ENCODE measurements at regions not wholly inside any gene's neighbourhood (a gene's known extent, or its start where the extent isn't known, plus 50 kb on each side); places are given as distances from the start of the nearest gene placed in this dataset.
"Not testable (repeated sequence)": the region's sequence is repeated elsewhere in the genome, so short reads cannot be mapped to it uniquely, and the experiment has no call there.

DNA sequence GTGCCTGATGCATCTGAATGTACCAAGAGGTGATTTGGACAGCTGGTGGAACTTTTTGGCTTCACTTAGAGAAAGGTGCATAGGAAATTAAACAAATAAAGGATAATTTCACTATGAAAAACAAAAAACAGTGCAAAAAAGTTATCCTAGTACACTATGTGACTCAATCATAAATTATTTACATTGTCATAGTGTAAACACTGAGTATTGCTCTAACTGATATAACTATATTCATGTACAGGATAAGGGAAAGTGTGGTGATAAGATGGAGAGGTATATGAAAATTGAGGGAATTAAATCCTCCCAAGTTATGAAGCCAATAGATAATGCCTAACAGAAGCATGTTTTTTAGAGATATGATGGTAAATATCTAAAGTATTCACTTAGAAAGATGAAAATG is 50.2 kb upstream of the CPNE4 start:
- DNase-seq: no peak

DNA sequence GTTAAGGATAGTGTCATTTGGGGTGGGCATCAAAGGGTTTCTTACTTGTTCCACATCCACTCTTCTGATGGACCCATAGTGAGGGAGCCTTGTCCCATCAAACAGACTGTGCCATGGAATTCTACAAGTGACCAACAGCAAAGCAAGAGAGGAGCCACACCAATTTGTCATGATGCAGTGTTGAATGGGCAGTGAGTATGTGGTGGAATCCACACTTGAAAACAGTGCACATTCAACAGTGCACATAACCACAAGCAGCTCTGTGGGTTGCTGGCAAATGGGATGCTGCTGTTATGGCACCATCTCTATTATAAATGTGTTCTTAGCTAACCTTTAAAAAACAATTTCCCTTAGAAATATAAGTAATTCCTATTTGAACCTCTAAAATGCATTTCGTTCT is 52.5 kb upstream of the CPNE4 start:
- DNase-seq: no peak

DNA sequence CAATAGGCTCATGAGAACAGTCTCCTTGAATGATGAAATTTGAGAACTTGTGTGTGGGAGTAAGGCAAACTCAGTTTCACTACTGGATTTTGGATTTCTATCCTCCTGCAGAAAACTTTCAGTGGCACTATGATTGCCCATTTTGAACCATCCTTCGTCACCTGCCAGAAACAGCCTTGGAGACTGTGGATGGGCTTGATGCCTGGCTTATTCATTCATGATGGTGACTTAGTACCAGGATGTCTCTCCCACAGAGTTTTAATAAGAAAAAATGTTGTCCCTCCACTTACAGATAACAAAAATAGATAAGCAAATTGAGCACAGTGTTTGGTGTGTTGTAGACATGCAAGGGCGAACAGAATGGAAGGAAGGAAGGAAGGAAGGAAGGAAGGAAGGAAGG is 53.5 kb upstream of the CPNE4 start:
- no peak for DNase-seq

DNA sequence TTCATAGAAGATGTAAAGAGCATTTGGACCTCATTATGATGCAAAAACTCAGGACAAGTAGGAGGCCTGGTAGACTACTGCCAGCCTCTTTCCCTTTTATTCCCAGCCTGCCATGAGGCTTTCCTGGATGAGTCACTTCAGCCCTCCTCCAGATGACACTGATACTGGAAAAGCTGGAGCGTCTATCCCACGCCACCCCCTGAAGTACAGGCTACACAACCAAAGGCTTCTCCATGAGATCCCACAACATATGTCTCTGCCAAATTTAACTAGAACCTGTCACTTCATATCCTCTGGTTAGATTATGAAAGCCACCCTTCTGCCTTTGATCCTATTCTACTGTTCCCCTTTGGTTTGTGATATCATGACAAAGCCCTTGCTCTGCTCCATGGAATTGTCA is 56.1 kb upstream of the CPNE4 start:
- no peak for DNase-seq

DNA sequence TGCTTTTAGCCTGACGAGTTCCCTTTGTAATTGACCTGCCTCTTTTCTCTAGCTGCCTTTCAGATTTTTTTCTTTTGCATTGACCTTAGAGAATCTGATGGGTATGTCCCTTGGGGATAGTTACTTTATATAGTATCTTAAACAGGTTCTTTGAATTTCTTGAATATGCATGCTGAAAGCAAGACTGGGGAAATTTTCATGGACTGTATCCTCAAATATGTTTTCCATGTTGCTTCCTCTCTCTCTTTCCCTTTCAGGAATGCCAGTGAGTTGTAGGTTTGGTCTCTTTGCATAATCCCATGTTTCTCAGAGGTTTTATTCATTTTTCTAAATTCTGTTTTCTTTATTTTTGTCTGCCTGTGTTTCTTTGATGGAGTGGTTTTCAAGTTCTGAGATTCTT is 81.8 kb upstream of the CPNE4 start:
- DNase-seq: no peak

DNA sequence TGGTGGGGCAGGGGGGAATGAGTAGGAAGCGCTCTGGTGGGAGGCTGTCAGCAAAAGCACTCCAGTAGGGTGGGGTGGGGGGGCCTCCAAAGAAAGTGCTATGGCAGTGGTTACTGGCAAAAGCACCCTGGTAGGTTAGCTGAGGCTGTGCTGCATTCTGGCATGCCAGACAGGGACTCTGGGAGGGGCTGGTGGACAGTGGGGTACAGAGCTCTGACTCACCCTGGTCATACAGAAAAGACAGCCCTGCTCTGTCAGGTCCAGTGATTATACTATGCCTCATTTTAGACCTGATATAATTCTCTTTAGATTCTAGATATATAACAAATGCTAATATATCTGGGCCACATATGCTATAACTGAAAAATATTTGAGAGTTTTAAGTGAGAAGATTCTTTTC is 82.8 kb upstream of the CPNE4 start:
- DNase-seq: no peak

DNA sequence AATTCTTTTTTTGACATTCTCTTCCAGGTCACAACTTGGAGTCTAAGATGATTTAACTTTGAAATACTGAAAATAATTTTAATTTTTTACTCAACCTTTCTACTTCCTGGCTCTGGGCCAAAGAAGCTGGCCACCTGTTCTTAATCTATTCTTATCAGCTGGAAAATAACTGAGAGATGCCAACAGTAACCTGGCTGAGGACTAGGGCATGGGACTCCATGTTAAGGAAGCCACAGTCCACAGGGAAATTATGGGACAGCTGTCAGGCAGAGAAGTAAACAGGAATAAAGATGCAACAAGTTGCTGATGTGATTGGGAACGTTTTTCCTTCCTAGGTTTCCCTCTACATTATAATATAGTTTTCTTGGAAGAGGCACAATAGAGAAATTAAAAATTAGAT is 84.7 kb upstream of the CPNE4 start:
- DNase-seq: no peak

DNA sequence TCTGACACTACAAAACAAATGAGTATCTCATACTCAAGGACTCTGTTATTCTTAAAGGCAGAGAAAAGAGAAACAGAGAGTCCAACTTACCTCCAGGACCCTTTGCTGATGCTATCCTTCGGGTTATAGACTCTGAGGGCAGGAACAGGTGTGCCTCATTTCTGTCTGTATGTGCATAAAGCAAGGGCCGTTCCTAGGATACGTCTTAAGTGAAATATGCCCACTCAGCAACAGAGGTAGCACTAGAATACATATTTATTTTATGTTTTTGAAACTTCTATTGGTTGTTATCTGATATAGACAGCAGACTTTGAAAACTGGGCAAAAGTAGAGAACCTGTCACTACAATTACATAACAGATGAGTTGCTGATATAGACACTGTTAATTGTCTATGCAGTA is 89.3 kb upstream of the CPNE4 start:
- no peak for DNase-seq

DNA sequence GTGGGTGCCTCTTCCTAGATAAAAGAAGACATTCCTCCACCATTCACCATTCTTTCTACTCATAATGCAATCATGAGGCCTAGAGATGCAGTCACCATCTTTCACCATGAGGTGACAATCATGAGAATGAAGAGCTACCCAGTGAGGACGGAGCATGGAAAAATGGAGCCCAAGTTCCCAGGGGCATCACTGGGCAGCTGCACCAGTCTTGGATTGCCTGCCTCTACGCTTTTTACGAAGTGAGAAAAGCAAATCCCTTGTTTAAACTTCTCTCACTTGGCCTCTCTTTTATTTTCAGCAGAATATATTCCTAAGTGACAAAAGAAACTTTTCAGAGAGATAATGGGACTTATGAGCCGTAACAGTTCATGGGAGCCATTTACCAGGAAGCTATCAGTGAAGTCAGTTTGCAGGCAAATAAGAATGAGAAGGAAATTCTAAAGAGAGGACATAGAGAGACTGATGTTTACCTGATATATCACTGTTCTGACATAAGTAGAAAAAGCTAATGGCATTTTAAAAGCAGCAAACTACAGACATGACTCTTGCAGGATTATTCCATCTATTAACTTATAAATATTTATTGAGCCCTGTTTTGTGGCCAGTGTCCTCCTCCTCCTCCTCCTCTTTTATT is 90.0 kb upstream of the CPNE4 start:
- DNase-seq: no peak

DNA sequence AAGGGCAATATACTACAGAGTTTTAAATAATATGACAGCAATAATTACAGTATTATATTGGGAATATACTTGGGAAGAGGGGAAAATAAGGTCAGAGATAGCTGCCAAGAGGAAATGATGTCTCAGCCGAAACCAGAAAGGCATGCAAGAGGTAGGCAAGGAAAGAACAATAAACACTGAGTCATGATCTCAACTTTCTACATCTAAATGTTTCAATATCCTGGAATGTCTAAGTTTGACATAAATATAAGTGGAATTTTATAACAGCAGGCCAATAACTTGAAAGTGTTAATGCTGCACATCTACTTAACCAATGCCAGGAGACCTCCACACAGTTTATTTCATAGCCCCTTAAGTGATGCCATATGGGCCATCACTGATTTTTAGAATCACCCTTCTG is 99.8 kb upstream of the CPNE4 start:
- DNase-seq: no peak

DNA sequence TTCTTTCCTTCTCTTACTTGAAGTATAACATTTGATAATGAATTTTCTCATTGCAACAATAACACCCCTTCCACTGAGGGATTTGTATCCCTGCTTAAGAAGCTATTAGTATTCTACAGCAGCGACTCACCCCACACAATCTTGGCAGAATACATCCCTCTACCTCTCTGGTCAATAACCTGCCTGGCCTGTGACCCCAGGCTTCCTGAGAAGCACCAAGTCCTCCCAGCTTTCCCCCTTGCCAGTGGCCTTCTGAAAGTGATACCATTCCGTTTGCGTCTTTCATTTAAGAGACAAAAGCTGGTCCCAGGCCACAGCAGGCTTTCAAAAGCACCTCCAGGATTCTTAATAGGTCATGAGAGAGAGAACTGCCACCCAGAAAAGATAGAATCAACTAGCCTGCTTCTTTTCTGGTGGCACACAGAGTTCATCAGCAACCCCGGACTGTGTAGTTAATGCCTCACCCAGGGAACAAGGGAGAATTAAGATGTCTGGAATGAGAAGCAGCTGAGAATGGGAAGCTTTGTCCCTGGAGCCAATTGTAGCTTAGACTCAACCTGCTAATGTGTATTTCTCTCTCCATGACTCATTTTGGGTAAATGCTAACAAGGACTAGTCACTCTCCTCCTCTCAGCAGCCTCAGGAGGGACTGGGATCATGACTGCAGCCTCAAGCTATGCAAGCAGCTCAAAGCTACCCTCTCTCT is 101.0 kb upstream of the CPNE4 start:
- DNase-seq: no peak

DNA sequence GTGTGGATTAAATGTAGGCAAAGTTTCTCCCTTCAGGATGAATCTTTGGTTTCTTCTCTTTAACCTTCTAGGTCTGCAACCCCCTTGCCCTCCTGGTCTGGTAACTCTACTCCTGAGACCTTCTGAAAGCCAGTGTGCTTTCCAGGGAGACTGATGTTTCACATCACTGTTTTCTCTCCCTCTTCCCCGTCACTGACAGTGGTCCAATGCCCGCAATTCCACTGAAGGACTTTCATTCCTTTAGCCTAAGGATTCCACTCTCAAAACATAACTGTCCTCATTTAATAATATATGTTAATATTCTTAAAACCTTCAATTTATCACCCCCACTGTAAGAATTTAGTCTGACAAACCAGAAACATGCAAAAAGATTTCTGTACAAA is 101.5 kb upstream of the CPNE4 start:
- DNase-seq: no peak

DNA sequence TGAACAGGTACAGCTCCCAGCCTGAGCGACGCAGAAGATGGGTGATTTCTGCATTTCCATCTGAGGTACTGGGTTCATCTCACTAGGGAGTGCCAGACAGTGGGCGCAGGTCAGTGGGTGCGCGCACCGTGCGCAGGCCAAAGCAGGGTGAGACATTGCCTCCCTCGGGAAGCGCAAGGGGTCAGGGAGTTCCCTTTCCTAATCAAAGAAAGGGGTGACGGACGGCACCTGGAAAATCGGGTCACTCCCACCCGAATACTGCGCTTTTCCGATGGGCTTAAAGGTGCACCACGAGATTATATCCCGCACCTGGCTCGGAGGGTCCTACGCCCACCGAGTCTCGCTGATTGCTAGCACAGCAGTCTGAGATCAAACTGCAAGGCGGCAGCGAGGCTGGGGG is 102.1 kb upstream of the CPNE4 start:
- not testable (repeated sequence) for DNase-seq

DNA sequence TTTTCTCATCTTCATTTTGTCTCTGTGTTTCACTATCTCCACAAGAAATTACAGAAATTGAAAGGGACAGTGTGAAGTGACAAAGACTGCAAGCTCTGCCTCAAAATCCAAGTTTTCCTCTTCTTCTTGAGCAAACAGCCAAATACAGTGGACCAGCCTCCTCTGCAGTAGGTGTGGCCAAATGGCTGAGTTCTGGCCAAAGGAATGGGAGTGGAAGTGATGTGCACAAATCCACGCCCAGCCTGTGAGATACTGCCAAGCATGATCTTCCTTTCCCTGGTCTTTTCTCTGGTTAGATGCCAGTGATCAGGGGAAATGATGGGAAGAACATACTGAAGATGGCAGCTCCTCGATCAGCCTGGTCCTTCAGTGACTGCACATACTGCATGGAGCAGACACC is 111.0 kb upstream of the CPNE4 start:
- DNase-seq: no peak

DNA sequence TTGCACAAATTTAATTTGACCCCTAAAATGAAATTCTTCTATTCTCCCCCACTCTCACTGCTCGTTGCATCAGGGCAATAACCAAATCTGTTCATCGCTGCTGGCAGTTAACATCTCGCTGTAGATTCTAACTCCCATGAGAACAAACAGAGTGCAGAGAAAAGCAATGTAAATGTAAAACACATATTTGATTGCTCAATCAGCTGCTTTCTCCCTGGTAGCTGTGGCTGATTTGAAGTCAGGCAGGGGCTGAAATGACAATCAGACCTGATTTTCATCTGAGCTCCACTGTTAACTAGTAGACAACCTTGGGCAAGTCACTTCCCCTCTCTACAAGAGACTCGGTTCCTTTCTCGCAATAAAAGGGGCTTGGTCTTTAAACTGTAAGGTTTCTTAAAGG is 119.8 kb upstream of the CPNE4 start:
- no peak for DNase-seq

DNA sequence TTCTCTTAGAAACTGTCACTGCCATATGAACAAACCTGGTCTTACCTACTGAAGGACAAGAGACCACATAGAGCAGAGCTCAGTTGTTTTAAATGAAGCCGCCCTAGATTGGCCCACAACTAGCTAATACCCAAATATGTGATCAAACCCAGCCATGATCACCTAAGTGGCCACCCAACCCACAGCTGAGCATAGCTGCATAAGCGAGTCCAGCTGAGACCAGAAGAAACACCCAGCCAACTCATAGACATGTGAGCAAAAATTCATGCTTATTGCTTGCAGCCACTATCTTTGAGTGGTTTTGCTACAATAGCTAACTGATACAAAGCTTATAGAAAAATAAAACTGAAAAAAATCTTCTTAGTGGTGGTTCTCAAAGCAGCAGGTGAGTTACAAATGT is 124.3 kb upstream of the CPNE4 start:
- DNase-seq: no peak

DNA sequence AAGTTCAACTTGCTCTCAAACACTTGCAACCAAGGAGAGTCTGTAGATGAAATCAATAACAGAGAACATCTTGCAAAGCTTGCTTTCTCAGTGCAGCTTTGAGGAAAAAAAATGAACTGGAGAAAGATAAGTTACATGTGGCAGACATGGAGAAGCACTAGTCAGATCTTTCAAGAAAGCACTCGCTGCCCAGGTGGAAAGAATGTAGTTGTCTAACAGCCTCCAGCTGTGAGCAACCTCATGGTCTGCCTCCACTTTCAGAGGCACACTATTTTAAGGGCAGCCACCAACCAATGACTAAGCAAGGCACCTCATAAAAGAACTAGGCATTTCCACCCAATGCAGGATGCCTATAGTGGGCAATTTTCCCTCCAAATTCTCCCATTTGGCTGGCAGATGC is 125.4 kb upstream of the CPNE4 start:
- no peak for DNase-seq

DNA sequence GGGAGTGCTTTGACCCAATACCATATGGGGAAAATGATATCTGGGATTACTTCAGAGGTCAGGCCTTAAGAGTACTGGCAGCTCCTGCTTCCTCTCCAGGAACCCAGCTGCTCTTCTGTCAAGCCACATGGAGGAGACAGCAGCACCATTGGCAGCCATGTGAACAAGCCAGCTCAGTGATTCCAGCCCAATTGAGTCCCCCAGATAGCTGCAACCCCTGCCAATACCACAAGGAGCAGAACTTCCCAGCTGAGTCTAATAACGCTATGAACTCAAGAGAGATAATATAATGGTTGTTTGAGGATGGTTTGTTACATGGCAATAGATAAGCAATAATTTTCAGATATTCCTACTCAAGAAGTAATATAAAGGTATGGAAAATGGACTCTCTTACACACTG is 126.8 kb upstream of the CPNE4 start:
- no peak for DNase-seq

DNA sequence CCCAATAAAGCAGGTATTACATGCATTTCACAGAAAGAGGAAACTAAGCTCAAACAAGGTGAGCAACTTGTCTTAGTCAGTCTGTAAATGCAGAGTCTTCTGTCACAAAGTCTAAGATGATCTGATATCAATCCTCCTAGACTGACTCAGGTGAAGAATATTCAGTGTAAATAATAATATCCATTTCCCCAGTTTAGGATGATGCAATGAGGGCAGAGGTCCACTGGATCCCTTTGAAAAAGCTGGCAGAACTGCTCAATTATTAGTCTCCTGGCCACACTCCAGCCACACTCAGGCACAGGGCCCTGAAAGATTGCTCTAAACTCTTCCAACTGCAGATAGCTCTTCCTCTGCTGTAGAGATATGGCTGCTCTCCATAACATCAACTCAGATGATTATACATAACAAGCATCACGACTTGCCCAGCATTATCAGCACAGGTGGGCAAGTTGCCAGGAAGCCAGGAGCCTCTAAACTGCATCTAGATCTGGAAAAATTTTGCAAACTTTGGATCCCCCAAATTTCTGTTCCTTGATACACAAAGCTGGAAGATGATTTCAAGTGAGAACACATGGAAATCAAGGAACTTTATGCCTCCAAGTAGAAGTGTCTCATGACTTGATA is 129.8 kb upstream of the CPNE4 start:
- no peak for DNase-seq

DNA sequence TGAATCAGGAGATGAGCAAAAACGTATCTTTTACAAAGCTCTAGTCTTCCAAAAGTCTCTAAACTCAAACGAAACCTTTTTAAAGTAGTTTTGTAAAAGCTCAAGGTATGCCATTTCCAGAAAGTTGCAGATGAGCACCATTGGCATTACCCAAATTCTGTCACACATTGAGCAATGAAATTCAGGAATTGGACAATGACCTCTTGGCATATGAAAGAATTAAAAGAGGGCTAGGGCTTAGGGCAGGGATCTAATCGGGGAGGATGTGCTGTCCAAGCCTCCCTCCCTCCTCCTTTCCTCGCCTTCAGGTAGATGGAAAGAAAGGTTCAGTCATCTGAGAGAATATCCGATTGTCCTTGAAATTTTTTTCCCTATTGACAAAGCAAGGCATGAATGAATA is 133.1 kb upstream of the CPNE4 start:
- no peak for DNase-seq

DNA sequence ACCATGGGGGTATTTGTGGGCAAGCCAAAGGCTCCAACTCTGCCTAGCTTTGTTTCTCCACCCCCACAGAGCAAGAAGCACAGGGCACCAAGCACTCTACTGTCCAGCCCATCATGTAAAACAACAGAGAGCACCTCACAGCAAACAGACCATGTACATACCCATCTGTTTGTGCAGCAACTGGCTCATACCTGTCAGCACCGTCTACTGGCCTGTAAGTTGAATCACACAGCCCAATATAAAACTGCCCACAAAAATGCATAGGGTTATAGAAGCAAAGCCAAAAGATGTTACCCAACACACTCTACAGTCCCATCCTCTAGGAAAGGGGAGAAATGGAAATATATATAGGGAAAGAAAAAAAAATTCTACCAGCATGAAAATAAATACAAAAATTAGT is 139.7 kb upstream of the CPNE4 start:
- no peak for DNase-seq

DNA sequence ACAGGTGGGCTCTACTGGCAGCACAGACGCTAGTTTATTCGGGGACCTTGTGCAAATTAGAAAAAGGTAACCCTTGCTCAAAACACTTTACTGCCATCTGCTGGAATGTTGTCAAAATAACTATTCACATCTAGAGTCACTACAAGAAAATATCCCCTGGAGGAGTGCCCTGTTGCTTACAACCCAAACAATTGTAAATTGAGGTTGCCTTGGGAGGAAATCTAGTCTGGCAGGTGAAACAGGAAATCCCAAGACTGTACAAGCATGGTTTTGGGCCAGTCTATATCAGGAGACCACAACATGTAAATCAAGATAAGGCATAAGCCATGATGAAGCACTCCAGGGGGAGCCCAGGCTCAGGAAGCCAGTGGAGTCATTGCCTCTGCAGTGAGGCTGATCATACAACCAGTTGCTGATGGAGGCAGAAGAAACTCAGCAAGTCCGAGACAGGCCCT is 136.8 kb upstream of the ACP3 start:
- DNase-seq: peak; percentile 63 to 80

DNA sequence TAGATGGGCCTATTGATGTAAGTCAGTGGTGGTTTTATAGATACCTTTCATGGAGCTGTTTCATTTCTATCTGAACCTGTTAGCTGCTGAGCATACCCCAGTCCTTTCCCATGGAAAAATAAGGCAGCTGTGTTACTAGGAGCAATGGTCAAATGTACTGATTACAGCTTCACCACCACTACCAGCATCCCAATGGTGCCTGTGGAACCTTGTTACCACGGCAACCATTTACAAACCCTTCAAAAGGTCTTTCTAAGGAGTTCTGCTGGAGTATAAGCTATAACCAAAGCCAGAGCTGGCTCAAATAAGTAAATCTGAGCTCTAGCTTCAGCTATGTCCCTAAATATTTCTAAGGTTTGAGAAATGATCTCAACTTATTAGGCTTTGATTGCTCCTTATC is 133.4 kb upstream of the ACP3 start:
- DNase-seq: no peak

DNA sequence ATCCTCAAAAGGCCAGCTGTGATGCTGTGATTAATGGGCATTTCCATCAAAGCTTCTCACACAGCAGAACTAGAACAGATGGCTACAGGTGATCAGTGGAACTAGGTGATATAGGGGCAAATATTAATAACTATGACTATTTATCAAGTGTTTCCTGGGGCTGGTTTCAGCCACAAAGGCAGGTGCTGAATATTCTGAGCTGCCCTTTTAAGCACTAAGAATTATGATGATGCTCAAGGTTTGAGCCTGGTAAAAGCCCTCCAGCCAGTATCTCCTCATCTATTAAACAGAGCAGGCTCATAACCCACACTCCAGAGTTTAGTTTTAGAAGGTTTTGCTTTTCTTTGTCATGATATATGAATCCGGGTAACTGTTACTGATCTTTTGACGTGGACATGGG is 129.5 kb upstream of the ACP3 start:
- no peak for DNase-seq

DNA sequence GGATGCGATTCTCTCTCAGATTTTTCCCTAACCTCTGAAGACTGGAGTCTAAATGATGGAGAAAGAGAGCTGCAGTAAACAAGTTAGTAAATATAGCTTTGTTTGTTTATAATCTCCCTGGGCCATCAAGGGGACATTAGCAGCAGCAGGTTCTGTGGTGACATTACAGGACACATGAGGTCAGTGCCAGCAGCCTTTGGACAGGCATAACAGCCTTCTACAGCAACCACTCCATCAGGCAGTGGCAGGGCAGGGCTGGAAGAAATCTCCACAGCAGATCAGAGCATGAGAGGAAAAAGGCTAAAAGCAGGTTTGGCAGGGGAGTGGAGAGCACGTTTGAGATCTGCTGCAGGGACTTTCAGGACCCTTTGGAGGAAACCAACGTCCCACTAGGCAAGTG is 127.6 kb upstream of the ACP3 start:
- DNase-seq: no peak

Measured in Kasumi-1 (cell line).